Fibroblast of lung (primary cell): ENCODE measurements at regions not wholly inside any gene's neighbourhood (a gene's known extent, or its start where the extent isn't known, plus 50 kb on each side); places are given as distances from the start of the nearest gene placed in this dataset.

Experiments
- DNase-seq, 2 donors: peaks; one replicate each; pipeline versions ENCODE4 v3.0.0 to v3.0.0-alpha.2; 2010; ENCODE audit warnings: low read depth in 2 of 2
- H2AFZ ChIP-seq: 2 replicates; pipeline ENCODE4 v1.5.1; 2012; ENCODE audit warnings: low read length, control low read depth, inconsistent platforms
- H3K27ac ChIP-seq: 2 replicates; pipeline ENCODE4 v1.5.1; 2011; ENCODE audit warnings: low read length, control low read depth; ENCODE audit not compliant: insufficient read depth
- H3K27me3 ChIP-seq: 2 replicates; pipeline ENCODE4 v1.5.1; 2011; ENCODE audit warnings: mild to moderate bottlenecking, low read length; ENCODE audit not compliant: control insufficient read depth, insufficient read depth
- H3K36me3 ChIP-seq: 2 replicates; pipeline ENCODE4 v1.5.1; 2011; ENCODE audit warnings: low read length; ENCODE audit not compliant: control insufficient read depth, insufficient read depth
- H3K4me1 ChIP-seq: 2 replicates; pipeline ENCODE4 v1.5.1; 2011; ENCODE audit warnings: low read length; ENCODE audit not compliant: control insufficient read depth, insufficient read depth; ENCODE audit errors: extremely low read depth
- H3K4me2 ChIP-seq: 2 replicates; pipeline ENCODE4 v1.5.1; 2011; ENCODE audit warnings: low read length, control low read depth; ENCODE audit not compliant: insufficient read depth; ENCODE audit errors: extremely low read depth
- H3K4me3 ChIP-seq, 4 experiments: fragments of 200-600 bp in 1 of 4; sonication (generic) in 1 of 4; replicated peaks in 1 of 4; 2 replicates each; pipeline ENCODE4 v1.5.1; 2011 to 2016; ENCODE audit warnings: low read length in 4 of 4, low read depth in 3 of 4, mild to moderate bottlenecking in 3 of 4, control low read depth in 2 of 4, inconsistent platforms in 1 of 4, mixed read lengths in 1 of 4; ENCODE audit not compliant: insufficient read depth in 1 of 4; ENCODE audit errors: control extremely low read depth in 1 of 4
- H3K79me2 ChIP-seq: 2 replicates; pipeline ENCODE4 v1.5.1; 2012; ENCODE audit warnings: mild to moderate bottlenecking, low read length, inconsistent platforms; ENCODE audit not compliant: control insufficient read depth, insufficient read depth
- H3K9ac ChIP-seq: 2 replicates; pipeline ENCODE4 v1.5.1; 2011; ENCODE audit warnings: mild to moderate bottlenecking, low read length, control low read depth; ENCODE audit not compliant: insufficient read depth
- H3K9me3 ChIP-seq: 2 replicates; pipeline ENCODE4 v1.5.1; 2012; ENCODE audit warnings: low read depth, low read length; ENCODE audit not compliant: control insufficient read depth, insufficient read depth
- H4K20me1 ChIP-seq: 2 replicates; pipeline ENCODE4 v1.5.1; 2011; ENCODE audit warnings: low read length; ENCODE audit not compliant: control insufficient read depth, insufficient read depth; ENCODE audit errors: extremely low read depth
- CTCF ChIP-seq, 2 donors: IDR thresholded peaks in 1 of 2; conservative IDR thresholded peaks in 1 of 2; 1 replicate in 1 of 2; 2 replicates in 1 of 2; pipeline ENCODE4 v1.5.1; 2011 to 2012; ENCODE audit warnings: low read length in 2 of 2, control low read depth in 1 of 2, inconsistent platforms in 1 of 2, low read depth in 1 of 2, mild to moderate bottlenecking in 1 of 2
- EZH2 ChIP-seq: IDR thresholded peaks from 2 replicates; pipeline ENCODE4 v1.5.1; 2012; ENCODE audit warnings: low read length, control low read depth, mild to moderate bottlenecking; ENCODE audit errors: missing control alignments

- H3K27ac ChIP-seq = no peak overlapping the region
- no peak for DNase-seq
- H3K4me1 ChIP-seq = no peaks in the 10 kb centered on the region
These were observed 298.7 kb upstream of the TENM3 start for GRCh38 chr4:181944527-181944926.

GRCh38 chr4:181946902-181947301, 296.3 kb upstream of the TENM3 start:
- no peak for DNase-seq
- no peak overlapping the region for H3K4me3 ChIP-seq
- no peak for TF ChIP-seq CTCF (conservative IDR thresholded peaks at IDR 0.05 in 1 of 2, IDR thresholded peaks at IDR 0.05 in 1 of 2; ENCODE audit: low read depth in 1 of 2, low read length in 2 of 2)
- no peaks in the 10 kb centered on the region for H3K36me3 ChIP-seq
- H3K27me3 ChIP-seq = no peaks in the 10 kb centered on the region
- no peak overlapping the region for H3K9ac ChIP-seq
- no peaks in the 10 kb centered on the region for H4K20me1 ChIP-seq
- no peak overlapping the region for H3K4me2 ChIP-seq
- no peaks in the 10 kb centered on the region for H3K4me1 ChIP-seq
- no peak overlapping the region for H3K27ac ChIP-seq
- no peaks in the 10 kb centered on the region for H3K9me3 ChIP-seq
- H2AFZ ChIP-seq = no peak overlapping the region
- H3K79me2 ChIP-seq = no peaks in the 10 kb centered on the region

More at GRCh38 chr4:181944527-181944926, 298.7 kb upstream of the TENM3 start:
- H3K4me2 ChIP-seq = no peak overlapping the region
- TF ChIP-seq CTCF (conservative IDR thresholded peaks at IDR 0.05 in 1 of 2, IDR thresholded peaks at IDR 0.05 in 1 of 2; ENCODE audit: low read depth in 1 of 2, low read length in 2 of 2) (no peak), EZH2 (no peak)
- H3K79me2 ChIP-seq = no peaks in the 10 kb centered on the region
- H2AFZ ChIP-seq = no peak overlapping the region
- no peak overlapping the region for H3K4me3 ChIP-seq
- H3K9me3 ChIP-seq = no peaks in the 10 kb centered on the region
- no peaks in the 10 kb centered on the region for H3K36me3 ChIP-seq
- no peaks in the 10 kb centered on the region for H3K27me3 ChIP-seq
- no peaks in the 10 kb centered on the region for H4K20me1 ChIP-seq
- no peak overlapping the region for H3K9ac ChIP-seq

- no peaks in the 10 kb centered on the region for H3K4me1 ChIP-seq
- no peak overlapping the region for H3K4me3 ChIP-seq
- no peaks in the 10 kb centered on the region for H3K27me3 ChIP-seq
- H3K9me3 ChIP-seq = no peaks in the 10 kb centered on the region
- no peak overlapping the region for H3K4me2 ChIP-seq
- TF ChIP-seq EZH2 = no peak
- no peak for TF ChIP-seq CTCF (conservative IDR thresholded peaks at IDR 0.05 in 1 of 2, IDR thresholded peaks at IDR 0.05 in 1 of 2; ENCODE audit: low read depth in 1 of 2, low read length in 2 of 2)
- no peak overlapping the region for H2AFZ ChIP-seq
- no peaks in the 10 kb centered on the region for H3K36me3 ChIP-seq
- H3K79me2 ChIP-seq = no peaks in the 10 kb centered on the region
- H3K9ac ChIP-seq = no peak overlapping the region
- DNase-seq = no peak
- no peaks in the 10 kb centered on the region for H4K20me1 ChIP-seq
- H3K27ac ChIP-seq = no peak overlapping the region
These were observed 294.3 kb upstream of the TENM3 start for GRCh38 chr4:181948839-181949382.
